ENCODE measurements at regions not wholly inside any gene's neighbourhood (a gene's known extent, or its start where the extent isn't known, plus 50 kb on each side); places are given as distances from the start of the nearest gene placed in this dataset.

- H3K27me3 Mint-ChIP-seq (ENCODE audit: unreplicated experiment): no peaks in the 10 kb centered on the region
- no peak overlapping the region for H3K27ac Mint-ChIP-seq (ENCODE audit: unreplicated experiment)
- peaks cover 1% of the 10 kb centered on the region for H3K9me3 Mint-ChIP-seq (ENCODE audit: unreplicated experiment)
- no peak overlapping the region for H3K4me3 Mint-ChIP-seq (ENCODE audit: unreplicated experiment)
- no peak for DNase-seq
- no peak for TF ChIP-seq CTCF (IDR thresholded peaks at IDR 0.05; ENCODE audit: partially characterized antibody, unreplicated experiment)
- H3K36me3 Mint-ChIP-seq (ENCODE audit: unreplicated experiment): no peaks in the 10 kb centered on the region
- H3K4me1 Mint-ChIP-seq (ENCODE audit: low read depth, unreplicated experiment): no peaks in the 10 kb centered on the region
Observed at GRCh38 chr2:103823847-103824246, 1030.1 kb upstream of the POU3F3 start.

DNA sequence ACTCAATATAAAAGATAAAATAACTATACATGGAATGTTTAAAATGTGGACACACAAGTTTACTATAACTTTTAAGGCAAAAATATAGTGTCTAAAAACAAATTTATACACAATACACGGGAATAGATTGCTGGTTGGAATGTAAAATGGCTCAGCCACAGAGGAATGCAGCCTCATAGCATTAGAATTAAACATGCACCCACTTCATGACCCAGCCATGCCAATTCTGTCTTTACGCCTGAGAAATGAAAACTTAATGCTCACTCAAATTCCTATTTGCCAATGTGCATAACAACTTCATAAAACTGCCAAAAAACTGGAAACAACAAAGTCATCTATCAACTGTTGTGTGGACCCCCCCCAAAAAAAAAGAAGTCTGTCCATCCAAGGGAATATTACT is 1006.6 kb upstream of the POU3F3 start:
- H3K36me3 Mint-ChIP-seq (ENCODE audit: unreplicated experiment): no peaks in the 10 kb centered on the region
- TF ChIP-seq CTCF (IDR thresholded peaks at IDR 0.05; ENCODE audit: partially characterized antibody, unreplicated experiment): no peak
- no peaks in the 10 kb centered on the region for H3K27me3 Mint-ChIP-seq (ENCODE audit: unreplicated experiment)
- H3K27ac Mint-ChIP-seq (ENCODE audit: unreplicated experiment): no peak overlapping the region
- DNase-seq: no peak
- no peak overlapping the region for H3K4me3 Mint-ChIP-seq (ENCODE audit: unreplicated experiment)
- H3K4me1 Mint-ChIP-seq (ENCODE audit: low read depth, unreplicated experiment): no peaks in the 10 kb centered on the region
- H3K9me3 Mint-ChIP-seq (ENCODE audit: unreplicated experiment): peaks cover 1% of the 10 kb centered on the region

- no peaks in the 10 kb centered on the region for H3K9me3 Mint-ChIP-seq (ENCODE audit: unreplicated experiment)
- no peaks in the 10 kb centered on the region for H3K4me1 Mint-ChIP-seq (ENCODE audit: low read depth, unreplicated experiment)
- DNase-seq: no peak
- TF ChIP-seq CTCF (IDR thresholded peaks at IDR 0.05; ENCODE audit: partially characterized antibody, unreplicated experiment): no peak
- no peak overlapping the region for H3K4me3 Mint-ChIP-seq (ENCODE audit: unreplicated experiment)
- H3K36me3 Mint-ChIP-seq (ENCODE audit: unreplicated experiment): no peaks in the 10 kb centered on the region
- no peaks in the 10 kb centered on the region for H3K27me3 Mint-ChIP-seq (ENCODE audit: unreplicated experiment)
- H3K27ac Mint-ChIP-seq (ENCODE audit: unreplicated experiment): no peak overlapping the region
Observed at GRCh38 chr2:103859238-103859637, 994.7 kb upstream of the POU3F3 start.

DNA sequence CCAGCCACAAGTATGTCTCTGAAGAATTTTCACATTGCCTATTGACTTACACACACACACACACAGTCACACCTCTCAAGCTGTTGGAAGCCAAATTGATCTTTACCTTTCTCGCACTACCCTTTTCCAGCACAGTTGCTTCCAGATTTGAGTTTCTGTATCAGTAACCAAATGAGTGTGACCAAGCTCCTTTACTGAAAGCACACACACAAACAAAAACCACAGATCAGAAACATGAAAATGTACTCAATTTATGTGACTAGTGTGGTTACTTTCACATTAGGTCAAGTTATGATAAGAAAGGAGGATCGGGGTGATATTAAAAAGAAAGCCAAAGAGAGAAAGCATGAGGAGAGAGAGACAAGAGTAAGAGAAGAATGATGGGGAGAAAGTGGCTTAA is 993.9 kb upstream of the POU3F3 start:
- H3K4me1 Mint-ChIP-seq (ENCODE audit: low read depth, unreplicated experiment): no peaks in the 10 kb centered on the region
- H3K27ac Mint-ChIP-seq (ENCODE audit: unreplicated experiment): no peak overlapping the region
- no peak for TF ChIP-seq CTCF (IDR thresholded peaks at IDR 0.05; ENCODE audit: partially characterized antibody, unreplicated experiment)
- no peaks in the 10 kb centered on the region for H3K27me3 Mint-ChIP-seq (ENCODE audit: unreplicated experiment)
- no peaks in the 10 kb centered on the region for H3K9me3 Mint-ChIP-seq (ENCODE audit: unreplicated experiment)
- H3K4me3 Mint-ChIP-seq (ENCODE audit: unreplicated experiment): no peak overlapping the region
- no peak for DNase-seq
- H3K36me3 Mint-ChIP-seq (ENCODE audit: unreplicated experiment): no peaks in the 10 kb centered on the region

GRCh38 chr2:103868396-103868795 is 985.5 kb upstream of the POU3F3 start:
- Mint-ChIP-seq H3K27ac (ENCODE audit: unreplicated experiment) (no peak overlapping the region), H3K4me3 (ENCODE audit: unreplicated experiment) (no peak overlapping the region), H3K4me1 (ENCODE audit: low read depth, unreplicated experiment) (no peaks in the 10 kb centered on the region), H3K9me3 (ENCODE audit: unreplicated experiment) (peaks cover 3% of the 10 kb centered on the region), H3K36me3 (ENCODE audit: unreplicated experiment) (no peaks in the 10 kb centered on the region), H3K27me3 (ENCODE audit: unreplicated experiment) (no peaks in the 10 kb centered on the region)
- TF ChIP-seq CTCF (IDR thresholded peaks at IDR 0.05; ENCODE audit: partially characterized antibody, unreplicated experiment): no peak
- no peak for DNase-seq

All from glutamatergic neuron (in vitro differentiated cells).